ENCODE measurements at regions not wholly inside any gene's neighbourhood (a gene's known extent, or its start where the extent isn't known, plus 50 kb on each side); places are given as distances from the start of the nearest gene placed in this dataset.

DNA sequence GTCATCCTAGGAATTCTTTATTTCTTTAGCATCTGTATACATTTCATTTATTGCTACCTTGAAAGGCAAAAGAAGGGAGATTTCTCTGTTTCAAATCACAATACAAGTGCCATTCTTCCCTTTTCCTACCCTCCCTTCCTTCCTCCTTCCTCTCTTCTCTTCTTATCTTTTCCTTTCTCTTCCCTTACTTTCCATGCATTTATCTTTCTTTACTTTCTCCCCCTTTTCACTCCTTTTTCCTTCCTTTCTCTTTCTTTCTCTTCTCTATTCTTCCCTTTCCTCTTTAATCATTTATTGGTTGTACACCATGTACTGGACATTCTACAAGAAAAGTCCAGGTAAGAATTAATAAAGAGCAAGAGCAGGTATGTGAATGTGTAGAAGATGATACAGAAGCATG is 251.0 kb upstream of the PEX5L start:
- no peak for DNase-seq

DNA sequence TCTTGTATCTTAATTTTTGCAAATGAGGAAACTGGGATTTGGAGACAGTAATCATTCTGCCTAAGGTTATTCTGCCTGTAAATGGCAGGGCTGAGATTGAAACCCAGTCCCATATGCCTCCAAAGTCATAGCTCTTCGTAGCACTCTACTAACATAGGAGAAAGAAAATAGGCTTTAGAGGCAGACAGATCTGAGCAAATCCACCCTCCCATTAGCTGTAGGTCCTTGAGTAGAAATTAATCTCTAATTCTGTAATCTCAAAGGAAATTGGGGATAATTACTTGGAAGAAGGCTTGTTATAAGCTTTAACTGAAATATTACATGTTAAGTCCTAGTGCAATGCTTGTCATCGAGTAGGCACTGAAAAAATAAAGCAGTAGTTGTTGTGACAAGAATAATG is 252.1 kb upstream of the PEX5L start:
- DNase-seq = no peak

DNA sequence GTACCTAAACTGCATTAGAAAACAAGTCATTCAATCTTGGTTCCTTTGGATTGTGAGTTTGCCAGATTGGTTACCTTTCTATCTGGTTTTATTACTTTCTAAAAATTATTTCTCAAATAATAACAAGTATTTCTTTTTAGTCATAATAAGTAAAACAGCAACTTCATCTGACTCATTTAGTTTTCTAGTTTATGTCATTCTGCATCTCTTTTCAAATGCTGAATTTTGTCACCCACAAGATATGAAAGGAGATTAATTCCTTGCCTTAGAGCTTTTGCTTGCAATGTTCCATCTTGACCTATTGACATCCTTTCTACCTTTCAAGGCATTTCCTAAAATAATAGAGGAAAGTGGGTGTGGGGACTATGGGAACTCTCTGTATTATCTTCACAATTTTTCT is 253.6 kb upstream of the PEX5L start:
- DNase-seq = no peak

DNA sequence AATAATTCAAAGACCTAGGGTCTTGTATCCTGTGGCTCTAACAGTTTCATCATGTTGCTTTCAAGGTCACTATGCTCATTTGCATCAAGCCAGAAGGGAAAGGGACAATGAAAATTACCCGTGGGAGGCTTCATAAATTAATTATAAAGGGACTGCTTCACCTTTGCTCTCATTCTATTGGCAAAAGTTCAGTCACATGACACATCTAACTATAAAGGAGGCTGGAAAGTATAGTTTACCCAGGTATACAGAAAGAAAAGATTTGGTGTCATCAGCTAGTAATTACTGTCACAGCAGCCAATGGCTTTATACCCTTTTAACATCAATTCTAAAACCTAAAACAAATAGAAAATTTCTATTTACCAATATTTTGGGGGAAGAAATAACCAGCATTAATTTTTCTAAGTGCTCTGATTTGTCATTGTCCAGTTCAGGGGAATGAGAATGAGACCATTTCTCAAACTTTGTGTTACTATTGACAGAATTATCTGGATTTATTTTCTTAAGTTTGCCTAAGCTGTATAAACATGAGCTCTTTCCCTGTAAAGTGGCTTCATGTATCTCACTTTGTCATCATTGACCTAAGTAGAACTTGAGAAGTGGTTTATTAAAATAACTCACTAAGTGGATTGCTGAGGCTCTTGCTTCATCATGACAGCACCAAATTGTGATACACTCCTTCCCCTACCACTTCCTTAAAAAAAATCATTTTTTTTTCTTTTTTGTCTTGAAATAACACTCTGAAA is 257.7 kb upstream of the PEX5L start:
- no peak for DNase-seq

- DNase-seq = no peak
These were observed 259.1 kb upstream of the PEX5L start for GRCh38 chr3:180295811-180296210.

- DNase-seq = no peak
These were observed 260.2 kb upstream of the PEX5L start for GRCh38 chr3:180296971-180297370.

DNA sequence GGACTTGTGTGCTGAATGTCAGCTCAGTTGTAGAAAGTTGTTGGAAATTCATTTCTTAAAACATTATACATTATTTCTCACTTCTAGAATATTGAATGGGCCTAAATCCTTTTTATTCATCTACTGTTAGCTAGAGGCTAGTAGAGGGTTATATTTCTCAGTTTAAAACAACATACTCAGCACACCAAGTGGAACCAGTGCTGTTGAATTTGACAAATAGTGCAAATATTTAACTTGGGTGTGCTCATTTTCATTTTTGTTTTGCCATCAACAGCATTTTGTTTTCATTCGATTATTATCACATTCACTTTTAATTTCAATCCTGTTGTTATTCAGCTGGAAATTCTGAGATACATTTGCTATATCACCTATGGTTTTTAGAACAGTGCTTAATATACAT is 269.4 kb upstream of the PEX5L start:
- no peak for DNase-seq

DNA sequence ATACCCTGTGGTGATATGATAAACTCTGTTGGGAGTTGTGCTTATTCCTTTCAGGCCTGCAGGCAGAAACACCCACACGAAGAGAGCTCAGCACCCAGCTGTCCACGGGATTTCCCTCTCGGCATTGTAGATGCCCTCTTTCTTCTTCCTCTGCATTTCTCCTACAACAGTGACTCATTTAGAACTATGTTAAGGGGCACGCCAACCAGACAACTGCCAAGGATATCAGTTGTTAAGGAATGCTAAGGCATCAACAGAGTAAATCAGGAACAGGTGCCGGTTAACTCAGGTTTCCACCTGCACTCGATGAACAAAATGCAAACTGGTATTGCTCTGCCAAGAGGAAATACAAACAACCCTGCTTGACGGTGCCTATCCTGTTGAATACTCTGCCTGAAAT is 270.0 kb upstream of the PEX5L start:
- peak; percentile 10 for DNase-seq

DNA sequence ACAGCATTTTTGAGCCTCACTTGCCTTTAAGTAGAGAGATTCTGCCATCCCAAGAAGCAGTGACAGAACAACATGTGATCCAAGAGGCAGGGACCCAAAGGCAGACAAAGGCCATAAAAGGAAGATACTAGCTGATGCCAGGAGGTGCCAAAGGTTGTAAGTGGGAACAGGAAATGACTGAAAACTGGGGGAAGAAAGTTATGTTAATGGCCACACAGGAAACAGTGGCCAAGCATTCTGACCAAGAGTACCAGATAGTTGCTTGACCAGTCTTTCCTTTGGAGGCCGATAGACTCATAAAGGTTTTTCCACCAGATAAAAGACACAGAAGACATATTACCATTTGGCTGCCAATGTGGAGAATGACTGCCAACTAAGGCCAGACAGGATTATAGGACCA is 274.5 kb upstream of the PEX5L start:
- DNase-seq = no peak

DNA sequence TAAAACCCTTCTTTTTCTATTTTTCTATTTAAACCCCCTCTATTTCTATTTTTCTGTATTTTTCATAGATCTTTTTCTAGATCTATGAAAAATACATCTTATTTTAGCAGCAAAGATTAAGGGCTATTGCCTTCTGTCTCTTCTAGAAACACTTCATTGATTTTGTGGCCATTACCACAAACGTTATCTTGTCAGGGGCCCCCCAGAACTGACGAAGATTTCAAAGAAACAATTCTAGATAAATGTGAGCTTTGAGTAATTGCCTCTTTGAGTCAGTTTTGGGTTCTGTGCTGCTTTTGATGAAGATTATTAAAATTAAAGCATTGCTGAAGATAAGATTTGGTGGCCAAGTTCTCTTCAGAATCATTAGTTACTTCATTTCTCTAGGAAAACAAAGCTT is 279.6 kb upstream of the PEX5L start:
- no peak for DNase-seq

DNA sequence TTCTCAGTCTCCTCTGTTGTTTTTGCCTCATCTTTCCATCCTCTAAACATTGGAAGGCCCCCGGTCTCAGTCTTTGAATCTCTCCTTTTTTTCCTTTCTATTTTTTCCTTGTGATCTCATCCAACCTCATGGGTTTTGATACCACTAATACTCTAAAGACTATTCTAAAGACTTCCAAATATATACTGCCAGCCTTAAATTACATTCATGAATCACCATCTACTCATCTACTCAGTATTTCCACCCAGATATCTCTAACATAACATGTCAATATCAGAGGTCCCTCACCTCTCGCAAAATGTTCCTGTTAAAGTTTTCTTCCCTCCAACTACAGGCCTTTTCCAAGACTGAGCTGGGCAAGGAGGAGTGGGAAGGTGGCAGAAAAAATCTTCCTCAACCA is 282.5 kb upstream of the TTC14 start:
- DNase-seq = no peak

- DNase-seq = no peak
These were observed 281.3 kb upstream of the TTC14 start for GRCh38 chr3:180320631-180321030.

DNA sequence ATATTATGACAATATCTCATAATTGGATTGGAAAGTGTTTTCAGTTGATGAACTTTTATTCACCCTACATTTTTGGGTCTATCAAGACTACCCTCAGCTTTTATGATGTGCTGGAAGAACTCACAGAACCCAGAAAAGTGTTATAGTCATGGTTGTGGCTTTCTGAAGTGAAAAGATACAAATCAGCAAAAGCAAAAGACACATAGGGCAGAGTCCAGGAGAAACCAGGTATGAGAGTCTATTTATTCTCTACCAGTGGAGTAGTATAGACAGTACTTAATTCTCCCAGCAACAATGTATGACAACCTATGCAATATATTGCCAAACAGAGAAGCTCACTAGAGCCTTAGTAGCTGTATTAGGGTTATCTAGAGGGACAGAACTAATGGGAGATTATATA is 280.4 kb upstream of the TTC14 start:
- no peak for DNase-seq

- no peak for DNase-seq
These were observed 279.1 kb upstream of the TTC14 start for GRCh38 chr3:180322829-180323228.

DNA sequence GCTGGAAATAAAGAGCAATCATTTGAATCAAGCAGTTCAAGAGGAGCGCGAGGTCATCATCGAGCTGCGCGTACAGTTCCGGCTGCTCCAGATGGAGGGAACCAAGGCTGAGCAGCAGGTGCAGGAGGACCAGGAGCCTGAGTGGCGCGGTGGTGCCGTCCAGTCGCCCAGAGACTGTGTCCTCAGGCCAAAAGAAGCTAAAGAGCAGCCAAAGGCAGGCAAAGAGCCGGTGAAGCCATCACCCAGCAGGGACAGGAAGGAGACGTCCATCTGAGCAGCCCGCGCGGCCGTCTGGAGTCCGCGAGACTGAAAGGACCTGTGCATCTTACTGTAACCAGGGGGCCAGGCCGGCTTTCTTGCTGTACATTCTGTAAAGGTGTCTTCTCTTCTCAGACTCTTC is 277.2 kb upstream of the TTC14 start:
- DNase-seq = no peak

DNA sequence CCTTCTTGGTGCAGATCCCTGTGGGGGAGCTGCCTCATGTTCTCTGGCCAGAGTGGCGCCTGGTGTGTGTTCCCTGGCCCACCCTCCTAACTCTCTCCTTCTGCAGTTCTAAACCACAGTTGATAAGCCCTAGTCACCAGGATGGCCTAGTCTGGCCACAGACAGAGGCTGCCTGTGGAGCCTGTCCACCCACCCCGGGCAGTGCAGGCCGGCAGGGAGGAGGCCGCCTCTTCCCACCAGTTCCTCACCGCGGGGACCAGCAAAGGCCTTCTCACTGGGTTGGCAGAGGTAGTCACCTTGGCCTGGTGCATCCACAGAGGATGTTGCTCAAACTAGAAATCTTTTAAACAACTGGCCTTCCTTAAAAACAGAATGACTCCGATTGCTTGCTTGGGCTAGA is 276.4 kb upstream of the TTC14 start:
- no peak for DNase-seq

GRCh38 chr3:180325958-180326357 is 276.0 kb upstream of the TTC14 start:
- DNase-seq = no peak

GRCh38 chr3:180329187-180329586 is 272.8 kb upstream of the TTC14 start:
- DNase-seq = no peak

DNA sequence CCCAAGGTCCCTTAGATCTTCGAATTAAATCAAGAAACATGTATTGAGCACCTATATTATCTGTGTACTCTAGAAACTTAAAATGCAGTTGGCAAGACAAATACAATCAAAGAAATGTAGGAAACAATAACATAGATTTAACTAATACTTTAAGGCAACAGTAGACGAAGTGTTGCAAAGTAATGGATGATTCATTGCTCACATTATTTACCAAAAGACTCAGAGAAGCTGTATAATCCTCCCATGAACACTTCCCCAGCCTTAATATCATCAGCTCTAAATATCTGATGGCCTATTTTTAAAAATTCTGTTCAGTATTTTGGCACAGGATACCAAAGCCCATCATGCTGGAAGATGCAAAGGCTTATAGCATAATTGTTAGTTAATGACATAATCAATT is 272.1 kb upstream of the TTC14 start:
- DNase-seq = no peak

- DNase-seq = no peak
These were observed 271.5 kb upstream of the TTC14 start for GRCh38 chr3:180330440-180330839.

- no peak for DNase-seq
These were observed 269.4 kb upstream of the TTC14 start for GRCh38 chr3:180332608-180333007.

DNA sequence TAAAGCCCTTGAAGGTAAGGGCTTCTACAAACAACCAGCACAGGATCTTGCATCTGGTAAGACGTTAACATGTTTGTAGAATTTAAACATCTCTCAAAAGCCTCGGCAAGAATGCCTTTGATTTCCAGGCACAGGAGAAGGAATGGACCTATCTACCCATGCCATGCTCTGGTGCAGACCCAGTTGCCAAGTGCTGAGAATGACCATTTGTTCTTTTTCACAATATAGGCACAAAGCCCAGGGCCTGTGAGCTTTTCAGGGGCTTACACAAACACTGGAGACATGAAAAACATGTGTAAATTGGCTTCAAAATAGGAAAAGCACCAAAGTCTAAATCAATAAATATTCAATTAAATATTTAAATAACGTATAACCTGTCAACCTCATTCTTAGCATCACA is 266.9 kb upstream of the TTC14 start:
- no peak for DNase-seq

DNA sequence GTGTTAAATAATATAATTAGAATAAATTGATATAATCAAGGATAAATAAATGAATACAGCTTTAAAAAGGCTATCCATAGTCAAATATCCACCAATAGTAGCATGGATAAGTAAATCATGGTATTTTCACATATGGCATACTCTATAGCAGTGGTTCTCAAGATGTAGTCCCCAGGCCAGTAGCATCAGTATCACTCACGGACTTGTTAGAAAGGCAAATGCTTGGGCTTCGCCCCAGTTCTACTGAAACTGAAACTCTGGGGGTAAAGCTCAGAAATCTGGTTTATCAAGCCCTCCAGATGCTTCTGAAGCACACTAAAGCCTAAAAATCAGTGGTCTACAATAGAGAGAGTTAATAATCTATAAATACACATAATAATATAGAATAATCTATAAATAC is 261.6 kb upstream of the TTC14 start:
- DNase-seq = no peak

DNA sequence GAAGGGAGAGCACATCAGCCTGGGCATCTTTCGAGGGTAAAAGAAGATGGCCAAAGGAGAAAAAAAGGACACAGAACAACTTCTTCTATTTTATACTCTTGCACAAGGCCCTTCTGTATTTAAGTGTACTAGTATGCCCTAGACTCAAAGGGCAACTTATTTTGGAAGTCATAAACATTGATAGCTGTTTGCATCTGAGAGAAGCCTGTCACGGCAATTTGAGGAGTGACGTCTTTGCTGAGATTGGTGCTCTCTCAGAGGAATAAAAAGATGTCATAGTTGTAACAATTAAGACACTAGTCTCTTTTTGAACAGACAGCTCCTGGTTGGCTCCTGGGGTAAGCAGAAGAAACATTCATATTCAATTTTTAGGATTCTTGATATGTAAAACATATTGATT is 260.4 kb upstream of the TTC14 start:
- DNase-seq = no peak

- DNase-seq = no peak
These were observed 250.4 kb upstream of the TTC14 start for GRCh38 chr3:180351601-180352000.

- no peak for DNase-seq
These were observed 249.7 kb upstream of the TTC14 start for GRCh38 chr3:180352261-180352660.
